Mucosa of stomach (tissue), 1 donor: ENCODE measurements at regions not wholly inside any gene's neighbourhood (a gene's known extent, or its start where the extent isn't known, plus 50 kb on each side); places are given as distances from the start of the nearest gene placed in this dataset.

Experiments used
- H3K27me3 ChIP-seq: one replicate; pipeline ENCODE4 v1.7.0; 2013; ENCODE audit warnings: mild to moderate bottlenecking, low read length; ENCODE audit not compliant: control insufficient read depth, insufficient read depth
- H3K36me3 ChIP-seq: one replicate; pipeline ENCODE4 v1.7.0; 2013; ENCODE audit warnings: low read length; ENCODE audit not compliant: control insufficient read depth, insufficient read depth
- H3K4me1 ChIP-seq: one replicate; pipeline ENCODE4 v1.7.0; 2013; ENCODE audit warnings: mild to moderate bottlenecking, low read length; ENCODE audit not compliant: control insufficient read depth, insufficient read depth
- H3K4me3 ChIP-seq: one replicate; pipeline ENCODE4 v1.7.0; 2013; ENCODE audit warnings: low read length
- H3K9ac ChIP-seq: one replicate; pipeline ENCODE4 v1.7.0; 2013; ENCODE audit warnings: mild to moderate bottlenecking, low read length, moderate library complexity
- H3K9me3 ChIP-seq: one replicate; pipeline ENCODE4 v1.7.0; 2013; ENCODE audit warnings: mild to moderate bottlenecking, low read length, moderate library complexity; ENCODE audit not compliant: control insufficient read depth
- donor health status: Pancreatic carcinoma.

DNA sequence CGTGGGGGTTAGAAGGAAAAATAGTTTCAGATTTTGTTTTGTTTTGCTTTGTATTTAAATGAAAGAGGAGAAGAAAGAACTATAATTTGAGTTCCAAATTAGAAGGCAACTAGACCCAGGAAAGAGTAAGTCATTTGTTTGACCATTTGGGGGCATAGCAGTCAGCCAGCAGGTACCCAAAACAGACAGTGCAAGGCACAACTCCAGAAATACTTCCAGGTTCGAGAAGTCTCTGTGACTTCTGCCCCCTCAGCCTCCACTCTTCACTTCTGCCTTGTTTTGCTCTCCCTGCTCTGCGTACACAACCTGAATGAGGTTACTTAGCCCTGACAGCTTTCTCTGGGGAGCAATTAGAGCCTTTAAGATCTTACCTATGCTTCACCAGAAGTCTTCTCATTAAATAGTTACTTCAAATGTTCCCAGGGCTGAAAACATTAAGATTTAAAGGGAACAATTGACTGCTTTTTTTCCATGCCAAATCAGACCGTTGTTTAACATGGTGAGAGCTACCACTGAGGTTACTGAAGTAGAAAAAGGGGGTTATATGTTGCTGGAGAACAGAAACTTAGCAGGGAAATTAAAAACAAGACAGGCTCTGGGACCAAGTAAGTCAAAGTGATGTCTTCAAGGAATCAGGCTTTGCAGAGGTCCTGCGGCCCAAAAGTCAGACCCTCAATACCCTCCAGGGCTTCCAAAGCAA is 216.9 kb downstream of the BCL11A start:
- Histone ChIP-seq H3K36me3 (no peaks in the 10 kb centered on the region), H3K9me3 (no peaks in the 10 kb centered on the region), H3K4me3 (no peak overlapping the region), H3K9ac (no peak overlapping the region), H3K4me1 (no peaks in the 10 kb centered on the region), H3K27me3 (peaks cover 3% of the 10 kb centered on the region)

DNA sequence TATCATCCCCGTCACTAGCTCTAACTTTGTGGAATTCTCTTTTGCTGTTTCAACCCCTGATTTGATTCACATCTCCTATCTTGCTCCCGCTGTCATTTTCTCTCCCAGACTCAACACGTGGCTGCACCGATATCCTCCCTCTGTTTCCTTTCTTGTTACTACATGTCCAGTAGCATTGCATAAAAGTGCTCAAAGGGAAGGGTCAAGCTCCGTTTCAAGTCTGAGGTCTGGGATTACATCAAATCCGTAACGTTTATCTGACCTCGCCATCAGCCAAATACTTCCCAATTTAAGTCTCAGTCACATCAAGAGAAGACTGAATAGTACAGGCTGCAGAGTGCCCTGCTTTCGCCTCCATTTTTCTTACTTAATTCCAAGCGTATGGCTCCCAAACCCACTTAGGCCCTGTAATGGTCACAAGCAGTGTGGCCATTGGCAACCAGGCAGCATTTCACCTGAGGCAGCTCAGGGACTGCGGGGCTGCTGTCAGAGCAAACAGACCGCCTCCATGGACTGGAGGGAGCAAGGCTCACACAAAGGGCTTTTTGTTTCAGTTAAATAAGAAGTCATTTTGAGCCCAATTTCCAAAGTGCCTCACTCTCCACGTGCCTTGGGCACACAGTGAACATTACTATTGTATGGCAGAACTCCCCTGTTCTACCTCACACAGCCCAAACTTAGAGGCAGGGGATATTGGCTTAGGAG is 217.8 kb downstream of the BCL11A start:
- no peaks in the 10 kb centered on the region for H3K4me1 ChIP-seq
- peaks cover 3% of the 10 kb centered on the region for H3K27me3 ChIP-seq
- H3K9ac ChIP-seq, result no peak overlapping the region
- no peaks in the 10 kb centered on the region for H3K9me3 ChIP-seq
- no peaks in the 10 kb centered on the region for H3K36me3 ChIP-seq
- no peak overlapping the region for H3K4me3 ChIP-seq

DNA sequence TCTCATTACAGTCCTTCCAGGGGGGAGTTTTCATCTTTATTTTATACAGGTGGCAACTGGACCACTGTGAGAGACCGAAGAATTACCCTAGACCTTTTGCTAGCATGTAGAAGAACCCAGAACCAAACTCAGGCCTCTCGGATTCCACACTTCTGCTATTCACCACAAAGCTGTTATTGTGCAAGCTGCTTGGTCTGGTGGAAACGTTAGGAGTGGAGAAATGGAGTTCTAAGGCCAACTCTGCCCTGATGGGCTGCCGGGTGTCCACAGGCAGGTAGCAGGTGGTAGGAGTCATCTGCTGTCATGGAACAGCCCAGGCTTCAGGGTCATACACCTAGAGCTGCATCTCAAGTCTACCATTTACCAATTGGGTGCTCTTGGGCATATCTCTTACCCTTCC is 218.8 kb downstream of the BCL11A start:
- Histone ChIP-seq H3K4me3 (no peak overlapping the region), H3K36me3 (no peaks in the 10 kb centered on the region), H3K27me3 (peaks cover 3% of the 10 kb centered on the region), H3K9me3 (no peaks in the 10 kb centered on the region), H3K9ac (no peak overlapping the region), H3K4me1 (no peaks in the 10 kb centered on the region)

DNA sequence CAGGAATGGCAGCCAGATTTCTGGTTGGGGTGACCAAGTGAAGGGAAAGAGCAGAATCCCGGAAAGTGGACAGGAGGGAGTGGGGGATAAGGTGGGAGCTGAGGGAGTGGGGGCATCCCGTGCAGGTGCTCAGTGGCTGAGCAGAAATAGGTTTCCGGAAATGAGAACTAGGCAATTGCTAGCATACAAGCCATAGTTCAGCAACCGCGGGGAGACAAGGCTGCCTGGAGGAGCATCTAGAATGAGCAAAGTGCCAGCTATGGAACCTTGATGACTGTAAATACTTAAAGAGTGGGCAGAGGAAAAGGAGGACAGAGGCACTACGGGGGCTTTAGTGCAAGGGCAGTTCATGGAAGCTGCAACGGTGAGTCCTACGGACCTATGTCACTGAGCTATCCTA is 220.2 kb downstream of the BCL11A start:
- Histone ChIP-seq H3K4me3 (no peak overlapping the region), H3K9me3 (no peaks in the 10 kb centered on the region), H3K36me3 (no peaks in the 10 kb centered on the region), H3K4me1 (no peaks in the 10 kb centered on the region), H3K27me3 (peaks cover 3% of the 10 kb centered on the region), H3K9ac (no peak overlapping the region)

DNA sequence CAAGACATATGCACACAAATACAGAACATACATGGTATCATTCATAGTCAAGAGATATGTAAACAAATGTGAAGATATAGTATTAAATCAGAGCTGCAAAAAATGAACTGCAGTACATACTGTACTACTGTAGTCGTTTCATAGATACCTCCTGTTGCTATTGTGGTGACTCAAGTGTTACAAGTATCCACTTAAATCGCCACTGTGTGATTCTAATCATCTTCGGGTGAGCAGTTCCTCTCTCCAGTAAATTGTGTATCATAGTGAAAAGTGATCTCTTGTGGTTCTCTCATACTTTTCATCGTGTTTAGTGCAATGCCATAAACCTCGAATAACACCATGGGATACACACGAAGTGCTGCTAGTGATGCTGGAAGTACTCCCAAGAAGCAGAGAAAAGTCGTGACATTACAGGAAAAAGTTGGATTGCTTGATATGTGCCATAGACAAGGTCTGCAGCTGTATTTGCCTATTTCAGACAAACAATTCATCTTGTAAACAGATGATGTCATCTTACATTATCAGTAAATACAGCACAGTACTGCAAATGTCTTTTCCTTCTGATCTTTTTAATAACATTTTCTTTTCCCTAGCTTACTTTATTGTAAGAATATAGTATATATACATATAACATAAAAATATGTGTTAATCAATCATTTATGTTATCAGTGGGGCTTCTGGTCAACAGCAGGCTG is 222.2 kb downstream of the BCL11A start:
- Histone ChIP-seq H3K27me3 (peaks cover 3% of the 10 kb centered on the region), H3K4me3 (no peak overlapping the region), H3K4me1 (no peaks in the 10 kb centered on the region), H3K36me3 (no peaks in the 10 kb centered on the region), H3K9me3 (no peaks in the 10 kb centered on the region), H3K9ac (no peak overlapping the region)

DNA sequence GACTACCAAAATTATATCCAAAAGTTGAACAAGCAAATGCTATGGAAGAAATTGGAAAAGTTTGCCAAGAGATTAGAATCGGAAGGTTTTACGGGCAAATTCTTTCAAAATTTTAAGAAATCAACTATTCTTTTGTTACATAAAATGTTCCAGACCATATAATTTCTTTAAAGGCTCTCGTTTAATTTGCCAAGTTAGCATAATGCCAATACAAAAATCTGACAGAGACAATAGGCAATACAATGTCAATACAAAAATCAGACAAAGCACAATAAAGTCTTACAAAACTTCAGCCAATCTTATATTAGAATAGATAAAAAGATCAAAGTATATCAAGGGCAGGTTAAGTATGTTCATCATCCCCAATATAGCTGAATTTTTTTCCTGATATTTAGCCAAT is 224.2 kb downstream of the BCL11A start:
- H3K9me3 ChIP-seq, result no peaks in the 10 kb centered on the region
- H3K36me3 ChIP-seq, result no peaks in the 10 kb centered on the region
- no peak overlapping the region for H3K9ac ChIP-seq
- H3K27me3 ChIP-seq, result peaks cover 3% of the 10 kb centered on the region
- H3K4me3 ChIP-seq, result no peak overlapping the region
- H3K4me1 ChIP-seq, result no peaks in the 10 kb centered on the region

DNA sequence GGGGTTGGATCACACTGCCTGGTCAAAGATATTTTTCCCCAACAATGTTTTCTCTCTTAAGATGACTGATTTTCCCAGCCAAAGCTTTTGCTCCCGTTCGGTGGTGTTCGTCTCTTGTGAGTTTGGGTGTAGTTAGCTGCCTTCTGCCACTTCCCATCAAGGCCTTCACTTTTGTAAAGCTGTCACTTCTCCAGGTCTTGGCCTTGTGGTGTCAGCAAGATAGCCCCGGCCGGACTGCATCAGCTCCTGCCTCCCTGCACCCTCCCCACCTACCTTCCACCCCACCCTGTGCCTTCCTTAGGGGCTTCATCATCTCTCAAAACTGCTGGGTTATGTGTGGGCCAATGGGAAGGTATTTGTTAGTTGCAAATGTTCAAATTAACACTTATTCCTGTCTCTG is 228.9 kb downstream of the BCL11A start:
- Histone ChIP-seq H3K9ac (no peak overlapping the region), H3K27me3 (no peaks in the 10 kb centered on the region), H3K36me3 (no peaks in the 10 kb centered on the region), H3K4me1 (no peaks in the 10 kb centered on the region), H3K4me3 (no peak overlapping the region), H3K9me3 (no peaks in the 10 kb centered on the region)

DNA sequence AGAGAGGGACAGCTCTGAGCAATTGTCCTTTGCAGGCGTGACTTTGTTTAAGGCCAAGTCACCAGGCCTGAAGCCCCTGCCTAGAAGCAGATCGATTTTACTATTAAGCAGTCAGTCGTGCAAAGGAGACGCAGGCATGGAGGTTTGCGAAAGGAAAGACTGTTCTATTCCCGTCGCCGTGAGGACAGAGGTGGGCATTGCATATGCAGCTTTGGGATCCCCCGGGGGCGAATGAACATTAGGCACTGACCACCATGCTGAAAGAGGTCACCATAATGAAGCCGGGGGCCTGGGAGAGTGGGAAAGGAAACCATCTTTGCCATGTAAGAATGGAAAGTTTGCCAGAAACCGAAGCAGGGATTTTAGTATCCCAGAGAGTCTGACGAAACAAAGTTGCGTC is 231.6 kb downstream of the BCL11A start:
- Histone ChIP-seq H3K27me3 (no peaks in the 10 kb centered on the region), H3K4me1 (no peaks in the 10 kb centered on the region), H3K36me3 (no peaks in the 10 kb centered on the region), H3K9me3 (no peaks in the 10 kb centered on the region), H3K9ac (no peak overlapping the region), H3K4me3 (no peak overlapping the region)

DNA sequence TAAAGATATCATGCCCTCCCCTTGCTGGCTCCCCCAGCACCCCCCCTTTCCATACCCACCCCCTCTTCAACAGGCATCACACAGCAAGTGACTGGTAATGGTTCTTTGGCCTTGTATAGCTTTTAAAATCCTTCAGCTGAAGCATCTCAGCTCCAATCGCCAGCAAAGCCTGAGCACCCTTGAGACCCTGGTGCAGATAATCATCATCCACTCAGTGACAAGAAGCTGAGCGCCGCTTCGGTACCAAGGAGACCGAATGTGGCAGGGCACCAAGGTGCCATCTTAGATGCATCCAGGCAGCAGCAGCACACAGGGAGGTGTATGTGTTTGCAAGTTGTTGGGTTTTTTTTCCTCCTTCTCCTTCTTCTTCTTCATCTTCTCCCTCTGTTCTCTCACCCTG is 232.7 kb downstream of the BCL11A start:
- Histone ChIP-seq H3K4me3 (no peak overlapping the region), H3K9me3 (no peaks in the 10 kb centered on the region), H3K27me3 (no peaks in the 10 kb centered on the region), H3K9ac (no peak overlapping the region), H3K36me3 (no peaks in the 10 kb centered on the region), H3K4me1 (no peaks in the 10 kb centered on the region)

DNA sequence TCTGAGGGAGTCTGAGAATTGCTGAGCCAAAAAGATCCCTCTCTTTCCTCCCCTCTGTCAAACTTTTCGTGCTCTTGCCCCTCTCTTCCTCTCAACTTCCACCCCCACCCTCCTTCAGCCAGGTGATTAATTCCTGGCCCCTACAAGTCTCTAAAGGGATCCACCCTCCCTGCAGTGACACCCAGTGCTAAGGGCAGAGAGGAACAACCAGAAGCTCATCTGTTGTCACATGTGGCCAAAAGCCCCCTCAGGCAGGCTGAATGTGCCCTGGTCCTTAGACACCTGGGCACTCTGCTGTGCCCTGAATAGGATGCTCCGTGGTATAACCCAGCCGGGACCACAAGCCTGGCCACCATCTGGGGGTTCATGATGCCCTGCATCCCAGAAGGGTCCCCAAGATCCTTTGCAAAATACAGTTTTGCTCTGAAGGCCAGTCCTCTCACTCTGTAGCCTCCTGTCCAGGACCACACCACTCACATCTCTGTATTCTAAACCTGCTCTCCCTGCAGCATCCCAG is 234.4 kb downstream of the BCL11A start:
- Histone ChIP-seq H3K4me1 (no peaks in the 10 kb centered on the region), H3K36me3 (no peaks in the 10 kb centered on the region), H3K27me3 (no peaks in the 10 kb centered on the region), H3K9me3 (no peaks in the 10 kb centered on the region), H3K4me3 (no peak overlapping the region), H3K9ac (no peak overlapping the region)

DNA sequence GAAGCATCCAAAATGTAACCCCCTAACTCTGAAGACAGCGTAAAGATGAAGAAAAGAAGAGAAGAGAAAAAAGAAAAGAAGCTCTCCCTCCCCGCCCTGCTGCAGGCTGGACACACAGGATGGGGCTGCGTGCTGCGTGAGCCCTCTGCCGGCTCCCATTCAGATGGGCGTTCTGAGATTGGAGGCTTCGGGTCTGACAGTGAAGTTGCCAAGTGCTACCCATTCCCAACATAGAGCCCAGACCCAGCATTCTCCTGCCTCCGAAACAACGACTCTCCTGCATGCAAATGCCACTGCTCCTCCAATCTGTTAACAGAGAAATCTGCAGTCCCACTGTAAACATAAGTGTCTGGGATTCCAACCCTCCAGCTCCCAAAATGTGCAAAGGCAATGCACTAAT is 234.9 kb downstream of the BCL11A start:
- Histone ChIP-seq H3K4me1 (no peaks in the 10 kb centered on the region), H3K9me3 (no peaks in the 10 kb centered on the region), H3K4me3 (no peak overlapping the region), H3K9ac (no peak overlapping the region), H3K27me3 (no peaks in the 10 kb centered on the region), H3K36me3 (no peaks in the 10 kb centered on the region)

DNA sequence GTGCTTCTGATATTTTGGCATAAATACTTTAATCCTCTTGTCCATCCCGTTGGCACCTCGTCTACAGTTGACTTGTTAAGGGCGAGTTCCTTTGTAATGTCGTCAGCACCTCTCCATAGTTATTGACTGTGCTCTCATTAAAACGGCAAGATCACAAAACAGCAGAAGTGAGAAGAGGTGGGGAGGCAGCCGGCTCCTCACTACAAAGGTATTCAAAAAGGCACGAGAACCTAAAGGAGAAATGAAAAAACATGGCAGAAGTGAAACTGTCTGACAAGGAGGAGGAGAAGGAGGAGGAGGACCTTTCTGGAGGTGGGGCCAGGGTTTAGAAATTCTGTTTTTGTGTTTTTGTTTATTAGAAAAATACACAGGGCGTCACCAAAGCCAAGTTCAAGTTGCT is 235.6 kb downstream of the BCL11A start:
- Histone ChIP-seq H3K36me3 (no peaks in the 10 kb centered on the region), H3K9me3 (no peaks in the 10 kb centered on the region), H3K27me3 (no peaks in the 10 kb centered on the region), H3K4me1 (no peaks in the 10 kb centered on the region), H3K4me3 (no peak overlapping the region), H3K9ac (no peak overlapping the region)
